WI38 (cell line): ENCODE measurements at regions not wholly inside any gene's neighbourhood (a gene's known extent, or its start where the extent isn't known, plus 50 kb on each side); places are given as distances from the start of the nearest gene placed in this dataset.

Experiments
- H3K4me3 ChIP-seq: 2 replicates; pipeline ENCODE4 v1.5.1; 2011; ENCODE audit warnings: low read depth, mild to moderate bottlenecking, control low read depth, low read length
- TF ChIP-seq, protein P1 (sequence below): IDR thresholded peaks from 2 replicates; pipeline ENCODE4 v1.5.1; 2012; ENCODE audit warnings: low read depth, mild to moderate bottlenecking, control low read depth, low read length

DNA sequence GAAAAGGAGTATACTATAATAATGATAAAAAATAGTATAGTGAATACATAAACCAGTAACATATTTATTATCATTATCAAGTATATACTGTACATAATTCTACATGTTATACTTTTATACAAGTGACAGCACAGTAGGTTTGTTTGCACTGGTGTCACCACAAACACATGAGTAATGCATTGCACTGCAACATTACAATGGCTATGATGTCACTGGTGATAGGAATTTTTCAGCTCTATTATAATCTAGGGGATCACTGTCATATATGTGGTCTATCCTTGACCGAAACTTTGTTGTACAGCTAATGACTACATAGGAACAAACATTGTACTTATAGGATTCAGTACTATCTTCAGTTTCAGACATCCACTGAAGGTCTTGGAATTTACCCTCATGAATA lies 165.8 kb upstream of the SYT1 start:
- TF ChIP-seq, protein P1, sequence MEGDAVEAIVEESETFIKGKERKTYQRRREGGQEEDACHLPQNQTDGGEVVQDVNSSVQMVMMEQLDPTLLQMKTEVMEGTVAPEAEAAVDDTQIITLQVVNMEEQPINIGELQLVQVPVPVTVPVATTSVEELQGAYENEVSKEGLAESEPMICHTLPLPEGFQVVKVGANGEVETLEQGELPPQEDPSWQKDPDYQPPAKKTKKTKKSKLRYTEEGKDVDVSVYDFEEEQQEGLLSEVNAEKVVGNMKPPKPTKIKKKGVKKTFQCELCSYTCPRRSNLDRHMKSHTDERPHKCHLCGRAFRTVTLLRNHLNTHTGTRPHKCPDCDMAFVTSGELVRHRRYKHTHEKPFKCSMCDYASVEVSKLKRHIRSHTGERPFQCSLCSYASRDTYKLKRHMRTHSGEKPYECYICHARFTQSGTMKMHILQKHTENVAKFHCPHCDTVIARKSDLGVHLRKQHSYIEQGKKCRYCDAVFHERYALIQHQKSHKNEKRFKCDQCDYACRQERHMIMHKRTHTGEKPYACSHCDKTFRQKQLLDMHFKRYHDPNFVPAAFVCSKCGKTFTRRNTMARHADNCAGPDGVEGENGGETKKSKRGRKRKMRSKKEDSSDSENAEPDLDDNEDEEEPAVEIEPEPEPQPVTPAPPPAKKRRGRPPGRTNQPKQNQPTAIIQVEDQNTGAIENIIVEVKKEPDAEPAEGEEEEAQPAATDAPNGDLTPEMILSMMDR = no peak
- H3K4me3 ChIP-seq = no peak overlapping the region

DNA sequence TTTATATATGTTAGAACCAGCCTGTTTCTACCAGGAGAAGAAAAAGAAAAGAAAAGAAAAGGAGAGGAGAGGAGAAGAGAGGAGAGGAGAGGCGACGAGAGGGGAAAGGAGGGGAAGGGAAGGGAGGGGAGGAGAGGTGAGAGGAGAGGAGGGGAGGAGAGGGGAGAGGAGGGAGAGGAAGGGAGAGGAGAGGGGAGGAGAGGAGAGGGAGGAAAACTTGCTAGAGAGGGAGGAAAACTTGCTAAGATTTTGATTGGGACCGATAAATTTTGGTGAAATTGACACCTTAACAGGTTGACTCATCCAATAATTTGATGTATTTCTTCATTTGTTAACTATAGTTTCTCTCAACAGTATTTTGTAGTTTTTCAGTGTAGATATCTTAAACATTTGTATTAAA lies 164.0 kb upstream of the SYT1 start:
- H3K4me3 ChIP-seq = no peak overlapping the region
- TF ChIP-seq, protein P1 = no peak

DNA sequence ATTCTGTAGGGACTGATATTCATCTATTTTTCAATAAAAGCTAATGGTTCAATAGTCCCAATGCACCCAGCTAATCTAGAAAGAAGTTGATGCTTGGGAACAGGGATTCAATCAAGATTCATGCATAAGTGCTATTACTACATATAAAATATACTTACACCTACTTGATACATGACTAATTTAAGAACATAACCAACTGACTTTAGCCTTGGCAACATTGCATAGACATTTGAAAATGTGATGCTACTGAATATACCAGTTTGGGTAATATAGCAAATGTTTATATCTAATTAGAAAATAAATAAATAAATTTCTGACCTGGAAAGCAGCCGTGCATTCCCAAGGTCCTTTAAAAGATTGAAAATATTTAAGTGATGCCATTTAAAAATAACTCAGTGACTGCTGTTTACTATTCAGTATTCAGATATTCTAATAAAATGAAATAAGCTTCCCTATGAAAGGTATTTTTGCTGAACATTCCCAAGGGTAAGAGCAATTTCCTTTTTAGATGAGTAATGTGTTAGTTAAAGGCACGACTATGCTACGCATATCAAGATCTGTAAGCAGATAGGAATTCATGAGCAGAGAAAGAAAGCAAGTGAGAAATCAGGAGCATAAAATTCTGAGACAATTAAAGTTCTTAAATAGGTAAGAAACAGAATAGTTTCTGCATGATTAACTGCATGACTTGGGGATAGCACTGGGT lies 160.6 kb upstream of the SYT1 start:
- TF ChIP-seq, protein P1 = no peak
- H3K4me3 ChIP-seq = no peak overlapping the region

DNA sequence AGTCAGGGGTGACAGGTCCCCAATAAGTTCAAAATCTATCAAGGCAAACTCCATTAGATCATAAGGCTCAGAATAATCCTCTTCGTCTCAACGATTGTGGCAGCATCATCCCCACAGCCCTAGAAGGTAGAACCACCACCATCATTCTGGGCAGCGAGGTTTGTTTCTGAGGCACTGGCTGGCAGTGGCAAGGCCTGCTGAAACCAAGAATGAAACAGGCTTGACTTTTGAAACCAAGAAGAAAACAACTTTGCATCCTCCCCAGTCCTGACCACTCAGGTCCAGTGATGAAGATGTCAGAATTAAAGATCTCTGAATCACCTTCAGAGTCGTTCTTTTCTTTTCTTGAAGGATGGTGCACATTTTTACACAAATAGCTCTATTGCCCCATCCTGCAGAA lies 152.6 kb upstream of the SYT1 start:
- H3K4me3 ChIP-seq = no peak overlapping the region
- TF ChIP-seq, protein P1 = no peak

DNA sequence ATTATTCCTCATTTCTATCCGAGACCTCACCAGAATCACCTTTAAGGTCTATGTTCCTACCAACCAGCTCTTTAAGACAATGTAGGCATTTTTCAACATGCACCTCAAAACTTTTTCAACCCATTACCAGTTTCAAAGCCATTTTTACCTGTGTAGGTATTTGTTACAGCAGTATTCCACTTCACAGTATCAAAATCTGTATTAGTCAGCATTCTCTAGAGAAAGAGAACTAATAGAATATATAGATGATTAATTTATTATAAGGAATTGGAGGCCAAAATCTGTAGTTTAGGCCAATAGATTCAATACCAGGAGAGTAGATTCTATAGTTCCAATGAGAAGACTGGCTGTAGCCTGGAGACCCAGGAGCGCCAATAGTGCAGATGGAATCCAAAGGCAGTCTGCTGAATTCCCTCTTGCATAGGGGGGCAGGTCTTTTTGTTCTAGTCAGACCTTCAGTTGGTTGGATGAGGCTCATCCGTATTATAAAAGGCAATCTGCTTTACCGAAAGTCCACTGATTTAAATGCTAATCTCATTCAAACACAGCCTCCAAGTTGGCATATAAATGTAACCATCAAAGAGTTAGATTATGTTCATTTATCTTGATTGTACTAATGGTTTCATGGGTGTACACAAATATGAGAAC lies 151.6 kb upstream of the SYT1 start:
- TF ChIP-seq, protein P1 = no peak
- no peak overlapping the region for H3K4me3 ChIP-seq

DNA sequence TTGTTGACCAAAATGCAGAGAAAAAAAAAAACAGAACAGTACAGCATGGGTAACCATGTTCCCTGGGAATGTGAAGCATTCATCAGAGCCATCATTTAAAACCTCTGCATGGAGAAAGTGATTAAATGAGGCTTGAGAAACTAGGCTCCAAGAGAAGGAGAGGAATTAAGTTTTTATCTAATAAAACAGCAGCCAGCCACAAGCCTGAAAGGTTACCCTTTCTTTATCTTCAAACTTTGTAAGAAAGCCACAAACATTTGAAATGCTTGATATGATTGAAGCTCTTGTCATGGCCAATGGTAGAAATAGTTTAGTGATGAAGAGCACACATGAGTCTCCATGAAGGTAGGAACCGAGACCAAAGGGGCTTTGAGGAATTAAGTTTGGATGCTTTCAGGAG lies 144.9 kb upstream of the SYT1 start:
- no peak overlapping the region for H3K4me3 ChIP-seq
- TF ChIP-seq, protein P1 = no peak

DNA sequence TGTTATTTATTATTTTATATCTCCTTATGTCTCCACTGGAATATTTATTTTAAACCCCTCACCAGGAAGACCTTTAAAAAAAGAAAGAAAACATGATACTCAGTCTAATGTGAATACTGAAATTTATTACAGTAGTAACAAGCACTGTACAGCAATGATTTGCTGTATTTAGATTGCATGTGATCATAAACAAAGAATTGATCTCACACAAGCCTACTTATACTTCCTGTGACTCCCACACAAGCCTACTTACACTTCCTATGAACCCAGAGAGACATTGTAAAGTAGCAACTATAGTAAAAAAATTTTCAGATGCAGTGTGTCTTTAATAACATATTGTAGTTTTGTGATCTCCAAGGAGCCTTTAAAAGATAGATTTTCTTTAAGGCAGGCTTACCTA lies 142.7 kb upstream of the SYT1 start:
- TF ChIP-seq, protein P1 = no peak
- no peak overlapping the region for H3K4me3 ChIP-seq
